GM18519 (cell line): ENCODE measurements at regions not wholly inside any gene's neighbourhood (a gene's known extent, or its start where the extent isn't known, plus 50 kb on each side); places are given as distances from the start of the nearest gene placed in this dataset.
"Not testable (repeated sequence)": the region's sequence is repeated elsewhere in the genome, so short reads cannot be mapped to it uniquely, and the experiment has no call there.

ENCODE experiments used
- ATAC-seq: cut with Tn5 transposase; IDR thresholded peaks from one replicate; pipeline ENCODE4 v1.9.1; 2021; ENCODE audit warnings: mild to moderate bottlenecking, moderate library complexity; ENCODE audit not compliant: unreplicated experiment, low FRiP score

- ATAC-seq: no peak
Measured at GRCh38 chr16:61214780-61215179, 821.5 kb downstream of the CDH8 start.

GRCh38 chr16:61210076-61210475 lies 826.2 kb downstream of the CDH8 start:
- ATAC-seq: no peak

- ATAC-seq: no peak
Measured at GRCh38 chr16:61195006-61195405, 841.2 kb downstream of the CDH8 start.

GRCh38 chr16:61194573-61194972 lies 841.7 kb downstream of the CDH8 start:
- no peak for ATAC-seq

- ATAC-seq: no peak
Measured at GRCh38 chr16:61182391-61182790, 853.8 kb downstream of the CDH8 start.

- ATAC-seq: no peak
Measured at GRCh38 chr16:61181982-61182381, 854.3 kb downstream of the CDH8 start.

GRCh38 chr16:61179561-61179960 lies 856.7 kb downstream of the CDH8 start:
- ATAC-seq: no peak

GRCh38 chr16:61165797-61166196 lies 870.4 kb downstream of the CDH8 start:
- ATAC-seq: no peak

- ATAC-seq: no peak
Measured at GRCh38 chr16:61150351-61150750, 885.9 kb downstream of the CDH8 start.

- no peak for ATAC-seq
Measured at GRCh38 chr16:61149709-61150108, 886.5 kb downstream of the CDH8 start.

GRCh38 chr16:61148930-61149329 lies 887.3 kb downstream of the CDH8 start:
- no peak for ATAC-seq

- no peak for ATAC-seq
Measured at GRCh38 chr16:61146429-61146828, 889.8 kb downstream of the CDH8 start.

- ATAC-seq: no peak
Measured at GRCh38 chr16:61131447-61131846, 904.8 kb downstream of the CDH8 start.

GRCh38 chr16:61128545-61129323 lies 907.5 kb downstream of the CDH8 start:
- ATAC-seq: no peak

GRCh38 chr16:61105544-61105943 lies 930.7 kb downstream of the CDH8 start:
- ATAC-seq: no peak

GRCh38 chr16:61098505-61098904 lies 937.7 kb downstream of the CDH8 start:
- ATAC-seq: no peak

- not testable (repeated sequence) for ATAC-seq
Measured at GRCh38 chr16:61091300-61091699, 944.9 kb downstream of the CDH8 start.

GRCh38 chr16:61083711-61084110 lies 952.5 kb downstream of the CDH8 start:
- ATAC-seq: no peak

- no peak for ATAC-seq
Measured at GRCh38 chr16:61074324-61074723, 961.9 kb downstream of the CDH8 start.

GRCh38 chr16:61057635-61058034 lies 978.6 kb downstream of the CDH8 start:
- ATAC-seq: no peak

GRCh38 chr16:61050547-61050946 lies 985.7 kb downstream of the CDH8 start:
- ATAC-seq: no peak

GRCh38 chr16:61045931-61046330 lies 990.3 kb downstream of the CDH8 start:
- no peak for ATAC-seq

- ATAC-seq: no peak
Measured at GRCh38 chr16:61042737-61043136, 993.5 kb downstream of the CDH8 start.
